Smooth muscle cell (in vitro differentiated cells): ENCODE measurements at regions not wholly inside any gene's neighbourhood (a gene's known extent, or its start where the extent isn't known, plus 50 kb on each side); places are given as distances from the start of the nearest gene placed in this dataset.
A peak's percentile ranks its signal among the peaks of the same experiment; 100 is the strongest.
"Not testable (repeated sequence)": the region's sequence is repeated elsewhere in the genome, so short reads cannot be mapped to it uniquely, and the experiment has no call there.

ENCODE experiments used
- DNase-seq: peaks from one replicate; lab custom pipeline; 2025; ENCODE audit not compliant: unreplicated experiment; lab: John Stamatoyannopoulos, UW
- H2AFZ ChIP-seq: fragments of 200-600 bp; sonication (generic); 2 replicates; pipeline ENCODE4 v1.6.0; 2016; ENCODE audit warnings: antibody characterized with exemption, low read depth, mild to moderate bottlenecking
- H3F3A ChIP-seq: fragments of 200-600 bp; sonication (generic); 2 replicates; pipeline ENCODE4 v1.6.0; 2017; ENCODE audit warnings: antibody characterized with exemption, low read depth
- H3K27ac ChIP-seq: fragments of 200-600 bp; sonication (generic); 2 replicates; pipeline ENCODE4 v1.5.1; 2016; ENCODE audit warnings: low read depth, mild to moderate bottlenecking
- H3K27me3 ChIP-seq: fragments of 200-600 bp; sonication (generic); 2 replicates; pipeline ENCODE4 v1.6.1; 2016; ENCODE audit warnings: low read depth, mild to moderate bottlenecking
- H3K36me3 ChIP-seq: fragments of 200-600 bp; sonication (generic); 2 replicates; pipeline ENCODE4 v1.5.1; 2016; ENCODE audit warnings: low read depth
- H3K4me1 ChIP-seq: fragments of 200-600 bp; sonication (generic); 2 replicates; pipeline ENCODE4 v1.5.1; 2016; ENCODE audit warnings: low read depth
- H3K4me2 ChIP-seq: fragments of 200-600 bp; sonication (generic); 2 replicates; pipeline ENCODE4 v1.6.0; 2016; ENCODE audit warnings: mild to moderate bottlenecking
- H3K4me3 ChIP-seq: fragments of 200-600 bp; sonication (generic); 2 replicates; pipeline ENCODE4 v1.5.1; 2016; ENCODE audit warnings: mild to moderate bottlenecking
- H3K79me2 ChIP-seq: fragments of 200-600 bp; sonication (generic); 2 replicates; pipeline ENCODE4 v1.6.0; 2016; ENCODE audit warnings: low read depth, mild to moderate bottlenecking
- H3K9ac ChIP-seq: fragments of 200-600 bp; sonication (generic); 2 replicates; pipeline ENCODE4 v1.6.0; 2016; ENCODE audit warnings: low read depth
- H3K9me3 ChIP-seq: fragments of 200-600 bp; sonication (generic); replicated peaks from 2 replicates; pipeline ENCODE4 v1.5.1; 2016; ENCODE audit warnings: low read depth
- H4K20me1 ChIP-seq: fragments of 200-600 bp; sonication (generic); 2 replicates; pipeline ENCODE4 v1.6.0; 2016; ENCODE audit warnings: low read depth
- WGBS: methylation state at CpG from one replicate; pipeline ENCODE4 v1.1.7; 2016; ENCODE audit warnings: low lambda C conversion rate; 5-methylcytosine and 5-hydroxymethylcytosine counted together
- TF ChIP-seq, protein P1 (sequence below): fragments of 200-600 bp; sonication (generic); IDR thresholded peaks from 2 replicates; pipeline ENCODE4 v1.5.1; 2017; ENCODE audit warnings: borderline replicate concordance, mild to moderate bottlenecking, antibody characterized with exemption; ENCODE audit not compliant: insufficient read depth, poor library complexity, severe bottlenecking

DNA sequence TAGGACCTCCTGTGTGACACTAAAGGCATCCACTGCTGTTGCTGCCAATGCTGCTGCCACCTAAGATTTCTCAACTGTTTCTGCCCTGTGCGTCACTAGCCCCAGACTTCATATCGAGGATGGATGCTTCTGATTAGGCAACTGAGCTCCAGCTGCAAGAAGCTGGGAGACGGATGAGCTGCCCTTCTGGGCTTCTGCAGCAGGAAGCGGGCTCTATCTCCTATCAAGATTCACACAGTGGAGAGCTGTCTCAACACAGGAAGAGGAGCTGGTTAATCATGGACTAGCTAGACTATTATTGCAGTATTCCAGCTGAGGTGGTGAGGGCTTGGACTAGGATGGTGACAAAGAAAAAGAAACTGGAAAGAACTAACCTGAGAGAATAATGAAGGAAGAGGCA, 59.2 kb upstream of the PELI2 start:
- TF ChIP-seq, protein P1, sequence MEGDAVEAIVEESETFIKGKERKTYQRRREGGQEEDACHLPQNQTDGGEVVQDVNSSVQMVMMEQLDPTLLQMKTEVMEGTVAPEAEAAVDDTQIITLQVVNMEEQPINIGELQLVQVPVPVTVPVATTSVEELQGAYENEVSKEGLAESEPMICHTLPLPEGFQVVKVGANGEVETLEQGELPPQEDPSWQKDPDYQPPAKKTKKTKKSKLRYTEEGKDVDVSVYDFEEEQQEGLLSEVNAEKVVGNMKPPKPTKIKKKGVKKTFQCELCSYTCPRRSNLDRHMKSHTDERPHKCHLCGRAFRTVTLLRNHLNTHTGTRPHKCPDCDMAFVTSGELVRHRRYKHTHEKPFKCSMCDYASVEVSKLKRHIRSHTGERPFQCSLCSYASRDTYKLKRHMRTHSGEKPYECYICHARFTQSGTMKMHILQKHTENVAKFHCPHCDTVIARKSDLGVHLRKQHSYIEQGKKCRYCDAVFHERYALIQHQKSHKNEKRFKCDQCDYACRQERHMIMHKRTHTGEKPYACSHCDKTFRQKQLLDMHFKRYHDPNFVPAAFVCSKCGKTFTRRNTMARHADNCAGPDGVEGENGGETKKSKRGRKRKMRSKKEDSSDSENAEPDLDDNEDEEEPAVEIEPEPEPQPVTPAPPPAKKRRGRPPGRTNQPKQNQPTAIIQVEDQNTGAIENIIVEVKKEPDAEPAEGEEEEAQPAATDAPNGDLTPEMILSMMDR: no peak
- Histone ChIP-seq H3K4me1 (peaks cover 16% of the 10 kb centered on the region), H3K4me2 (peak overlapping the region; percentile 20), H3K36me3 (no peaks in the 10 kb centered on the region), H3F3A (no peaks in the 10 kb centered on the region), H3K27ac (no peak overlapping the region), H3K9me3 (no peaks in the 10 kb centered on the region), H3K4me3 (no peak overlapping the region), H4K20me1 (no peaks in the 10 kb centered on the region), H3K27me3 (no peaks in the 10 kb centered on the region), H2AFZ (no peak overlapping the region), H3K9ac (no peak overlapping the region), H3K79me2 (no peaks in the 10 kb centered on the region)
- no peak for DNase-seq
- 50% methylated on average over 4 of the region's 4 CpGs for WGBS

DNA sequence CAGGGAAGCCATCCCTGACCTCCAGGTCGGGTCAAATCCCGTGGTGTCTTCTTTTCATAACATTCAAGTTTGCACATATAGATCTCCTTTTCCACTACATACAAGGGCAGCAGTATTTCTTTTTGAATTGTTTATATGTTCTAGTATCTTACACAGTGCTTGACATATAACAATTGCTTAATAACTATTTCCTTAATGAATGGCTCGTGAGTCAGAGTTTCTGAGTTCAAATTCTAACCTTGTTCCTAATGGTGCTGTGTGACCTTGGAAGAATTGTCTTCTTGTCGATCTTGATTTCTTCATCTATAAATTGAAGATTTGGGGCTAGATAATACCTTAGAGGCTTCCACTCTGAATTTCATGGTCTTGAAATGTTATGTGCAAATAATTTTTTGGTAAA, 57.2 kb upstream of the PELI2 start:
- Histone ChIP-seq H2AFZ (no peak overlapping the region), H3K9me3 (no peaks in the 10 kb centered on the region), H3K27me3 (no peaks in the 10 kb centered on the region), H4K20me1 (no peaks in the 10 kb centered on the region), H3F3A (no peaks in the 10 kb centered on the region), H3K4me2 (no peak overlapping the region), H3K4me1 (peaks cover 16% of the 10 kb centered on the region), H3K9ac (no peak overlapping the region), H3K27ac (no peak overlapping the region), H3K36me3 (no peaks in the 10 kb centered on the region), H3K79me2 (no peaks in the 10 kb centered on the region), H3K4me3 (no peak overlapping the region)
- no peak for DNase-seq
- TF ChIP-seq, protein P1: no peak
- WGBS: 93% methylated on average over 4 of the region's 4 CpGs

DNA sequence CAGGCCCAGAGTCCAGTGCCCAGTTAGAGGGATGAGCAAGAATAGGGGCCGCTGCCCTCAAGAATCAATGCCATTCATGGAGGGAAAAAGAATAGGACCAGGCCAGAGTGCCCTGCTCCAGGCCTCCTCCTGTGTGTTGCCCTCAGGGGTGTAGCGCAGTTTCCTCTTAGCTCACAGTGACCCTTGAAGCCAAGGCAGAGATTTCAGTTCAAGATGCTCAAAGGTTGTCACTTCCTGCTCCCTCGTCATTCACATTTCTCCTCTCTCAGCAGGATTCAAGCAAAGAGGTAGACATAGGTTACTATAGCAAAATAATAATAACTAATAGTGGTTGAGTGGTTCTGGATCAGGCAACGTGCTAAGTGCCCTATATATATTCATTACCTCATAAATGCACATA, 55.1 kb upstream of the PELI2 start:
- Histone ChIP-seq H3K27ac (no peak overlapping the region), H3K9me3 (no peaks in the 10 kb centered on the region), H3K9ac (no peak overlapping the region), H3K4me2 (no peak overlapping the region), H3K4me1 (peaks cover under 1% of the 10 kb centered on the region), H3K79me2 (no peaks in the 10 kb centered on the region), H3K4me3 (no peak overlapping the region), H2AFZ (no peak overlapping the region), H3K36me3 (no peaks in the 10 kb centered on the region), H4K20me1 (no peaks in the 10 kb centered on the region), H3F3A (no peaks in the 10 kb centered on the region), H3K27me3 (no peaks in the 10 kb centered on the region)
- WGBS: 84% methylated on average over 4 of the region's 4 CpGs
- TF ChIP-seq, protein P1: no peak
- DNase-seq: no peak

DNA sequence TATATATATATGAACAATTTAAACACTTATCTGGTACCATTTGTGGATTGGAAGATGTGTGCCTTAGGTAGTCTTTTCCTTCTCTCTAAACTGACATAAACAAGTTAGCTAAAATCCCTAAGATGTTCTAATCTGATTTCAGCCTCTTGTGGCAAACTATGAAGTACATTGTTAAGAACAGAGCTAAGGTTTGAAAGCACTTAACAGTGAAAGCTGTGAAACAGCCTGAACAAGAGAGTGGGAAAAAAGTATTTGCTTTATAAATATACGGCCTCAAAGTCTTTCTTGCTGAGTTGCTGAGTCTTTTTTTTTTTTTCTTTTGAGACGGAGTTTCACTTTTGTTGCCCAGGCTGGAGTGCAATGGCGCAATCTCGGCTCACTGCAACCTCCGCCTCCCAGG, 53.7 kb upstream of the PELI2 start:
- Histone ChIP-seq H3K9ac (no peak overlapping the region), H3K27ac (no peak overlapping the region), H3F3A (no peaks in the 10 kb centered on the region), H3K4me2 (no peak overlapping the region), H3K4me3 (no peak overlapping the region), H3K36me3 (no peaks in the 10 kb centered on the region), H3K79me2 (no peaks in the 10 kb centered on the region), H2AFZ (no peak overlapping the region), H3K4me1 (no peaks in the 10 kb centered on the region), H4K20me1 (no peaks in the 10 kb centered on the region), H3K27me3 (no peaks in the 10 kb centered on the region), H3K9me3 (no peaks in the 10 kb centered on the region)
- no peak for DNase-seq
- WGBS: 90% methylated on average over 5 of the region's 5 CpGs
- TF ChIP-seq, protein P1: no peak

DNA sequence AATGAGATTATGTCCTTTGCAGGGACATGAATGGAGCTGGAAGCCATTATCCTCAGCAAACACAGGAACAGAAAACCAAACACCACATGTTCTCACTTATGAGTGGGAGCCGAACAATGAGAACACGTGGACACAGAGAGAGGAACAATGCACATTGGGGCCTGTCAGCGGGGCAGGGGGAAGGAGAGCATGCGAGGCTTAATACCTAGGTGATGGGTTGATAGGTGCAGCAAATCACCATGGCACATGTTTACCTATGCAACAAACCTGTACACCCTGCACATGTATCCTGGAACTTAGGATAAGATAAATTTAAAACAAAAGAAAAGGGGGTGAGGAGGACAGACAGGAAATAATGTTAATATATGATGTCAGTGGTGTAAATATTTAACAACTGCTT, 53.0 kb upstream of the PELI2 start:
- H2AFZ ChIP-seq, H3K9me3 ChIP-seq, H3K4me2 ChIP-seq, H4K20me1 ChIP-seq, H3K27me3 ChIP-seq, H3K4me3 ChIP-seq, H3K36me3 ChIP-seq, DNase-seq, H3K4me1 ChIP-seq, H3K79me2 ChIP-seq, H3K9ac ChIP-seq, H3K27ac ChIP-seq, H3F3A ChIP-seq: not testable (repeated sequence)
- 94% methylated on average over 4 of the region's 4 CpGs for WGBS
